ENCODE measurements at regions not wholly inside any gene's neighbourhood (a gene's known extent, or its start where the extent isn't known, plus 50 kb on each side); places are given as distances from the start of the nearest gene placed in this dataset.

DNA sequence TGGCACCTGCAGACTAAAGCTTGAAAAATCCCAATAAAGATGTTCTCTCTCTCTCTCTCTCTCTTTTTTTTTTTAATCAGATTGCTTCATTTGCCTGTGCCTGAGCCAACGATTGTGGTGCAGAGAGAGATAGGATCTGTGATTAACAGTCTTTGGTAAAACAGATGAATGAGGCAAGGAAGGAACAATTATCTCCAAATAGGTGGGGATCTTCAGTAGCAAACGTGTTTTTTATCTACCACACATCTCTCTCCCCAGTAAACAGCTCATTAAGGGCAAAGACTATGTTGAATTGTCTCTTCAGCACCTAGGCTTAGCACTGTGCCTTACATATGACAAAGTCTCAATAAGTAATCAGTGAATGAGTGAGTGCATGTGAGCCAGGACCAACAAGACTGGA lies 96.3 kb downstream of the SMIM20 start:
- TF ChIP-seq, protein P1, sequence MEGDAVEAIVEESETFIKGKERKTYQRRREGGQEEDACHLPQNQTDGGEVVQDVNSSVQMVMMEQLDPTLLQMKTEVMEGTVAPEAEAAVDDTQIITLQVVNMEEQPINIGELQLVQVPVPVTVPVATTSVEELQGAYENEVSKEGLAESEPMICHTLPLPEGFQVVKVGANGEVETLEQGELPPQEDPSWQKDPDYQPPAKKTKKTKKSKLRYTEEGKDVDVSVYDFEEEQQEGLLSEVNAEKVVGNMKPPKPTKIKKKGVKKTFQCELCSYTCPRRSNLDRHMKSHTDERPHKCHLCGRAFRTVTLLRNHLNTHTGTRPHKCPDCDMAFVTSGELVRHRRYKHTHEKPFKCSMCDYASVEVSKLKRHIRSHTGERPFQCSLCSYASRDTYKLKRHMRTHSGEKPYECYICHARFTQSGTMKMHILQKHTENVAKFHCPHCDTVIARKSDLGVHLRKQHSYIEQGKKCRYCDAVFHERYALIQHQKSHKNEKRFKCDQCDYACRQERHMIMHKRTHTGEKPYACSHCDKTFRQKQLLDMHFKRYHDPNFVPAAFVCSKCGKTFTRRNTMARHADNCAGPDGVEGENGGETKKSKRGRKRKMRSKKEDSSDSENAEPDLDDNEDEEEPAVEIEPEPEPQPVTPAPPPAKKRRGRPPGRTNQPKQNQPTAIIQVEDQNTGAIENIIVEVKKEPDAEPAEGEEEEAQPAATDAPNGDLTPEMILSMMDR (IDR thresholded peaks at IDR 0.05): no peak
- no peak for TF ChIP-seq EZH2 (IDR thresholded peaks at IDR 0.05; ENCODE audit: borderline replicate concordance, insufficient read depth, low read depth, low read length, poor library complexity, severe bottlenecking)
